AG08396 (cell line): ENCODE measurements at regions not wholly inside any gene's neighbourhood (a gene's known extent, or its start where the extent isn't known, plus 50 kb on each side); places are given as distances from the start of the nearest gene placed in this dataset.
"Not testable (repeated sequence)": the region's sequence is repeated elsewhere in the genome, so short reads cannot be mapped to it uniquely, and the experiment has no call there.

Source experiments
- DNase-seq: peaks from one replicate; pipeline ENCODE4 v3.0.0; 2012; ENCODE audit warnings: low spot score, mixed read lengths

GRCh38 chr9:134530724-134531123, 110.9 kb upstream of the COL5A1 start:
- no peak for DNase-seq

- no peak for DNase-seq
These were observed 110.2 kb upstream of the COL5A1 start for GRCh38 chr9:134531220-134531970.

GRCh38 chr9:134532084-134532483, 109.5 kb upstream of the COL5A1 start:
- no peak for DNase-seq

GRCh38 chr9:134532661-134533060, 108.9 kb upstream of the COL5A1 start:
- DNase-seq = not testable (repeated sequence)

- no peak for DNase-seq
These were observed 107.6 kb upstream of the COL5A1 start for GRCh38 chr9:134533850-134534588.

- peak; percentile 83 for DNase-seq
These were observed 106.9 kb upstream of the COL5A1 start for GRCh38 chr9:134534661-134535080.

GRCh38 chr9:134535171-134535570, 106.4 kb upstream of the COL5A1 start:
- no peak for DNase-seq

- peak; percentile 79 for DNase-seq
These were observed 105.3 kb upstream of the COL5A1 start for GRCh38 chr9:134536101-134536900.

- DNase-seq = no peak
These were observed 104.7 kb upstream of the COL5A1 start for GRCh38 chr9:134536931-134537330.

- no peak for DNase-seq
These were observed 103.5 kb upstream of the COL5A1 start for GRCh38 chr9:134537951-134538641.

- DNase-seq = no peak
These were observed 102.6 kb upstream of the COL5A1 start for GRCh38 chr9:134538856-134539566.

- no peak for DNase-seq
These were observed 101.9 kb upstream of the COL5A1 start for GRCh38 chr9:134539586-134540194.

GRCh38 chr9:134540276-134541096, 101.1 kb upstream of the COL5A1 start:
- no peak for DNase-seq

- DNase-seq = no peak
These were observed 100.4 kb upstream of the COL5A1 start for GRCh38 chr9:134541097-134541747.

- peak; percentile 86 for DNase-seq
These were observed 97.0 kb upstream of the COL5A1 start for GRCh38 chr9:134544388-134545214.

- DNase-seq = no peak
These were observed 96.4 kb upstream of the COL5A1 start for GRCh38 chr9:134545215-134545542.

GRCh38 chr9:134545543-134546245, 95.9 kb upstream of the COL5A1 start:
- peak; percentile 78 for DNase-seq

GRCh38 chr9:134546246-134546731, 95.3 kb upstream of the COL5A1 start:
- DNase-seq = peak; percentile 56
